Spleen (tissue), 11 donors: ENCODE measurements at regions not wholly inside any gene's neighbourhood (a gene's known extent, or its start where the extent isn't known, plus 50 kb on each side); places are given as distances from the start of the nearest gene placed in this dataset.

ENCODE experiments used
- DNase-seq: peaks from one replicate; pipeline ENCODE4 v3.0.0-alpha.2; 2020
- H3K27ac ChIP-seq, 8 donors: fragments of 200-600 bp; sonication (generic) in 7 of 8; 1 replicate in 4 of 8; 2 replicates in 4 of 8; pipeline versions ENCODE4 v1.5.0 to v1.8.0; 2016 to 2021; ENCODE audit warnings: inconsistent platforms in 4 of 8, mild to moderate bottlenecking in 4 of 8, moderate library complexity in 1 of 8
- H3K27me3 ChIP-seq, 7 donors: fragments of 200-600 bp; sonication (generic) in 6 of 7; replicated peaks in 1 of 7; 1 replicate in 4 of 7; 2 replicates in 3 of 7; pipeline versions ENCODE4 v1.5.0 to v1.8.0; 2016 to 2021; ENCODE audit warnings: inconsistent platforms in 3 of 7, mild to moderate bottlenecking in 1 of 7
- H3K36me3 ChIP-seq, 6 donors: fragments of 200-600 bp; sonication (generic) in 5 of 6; 1 replicate in 4 of 6; 2 replicates in 2 of 6; pipeline versions ENCODE4 v1.5.0 to v1.8.0; 2016 to 2021; ENCODE audit warnings: inconsistent platforms in 2 of 6
- H3K4me1 ChIP-seq, 6 donors: fragments of 200-600 bp; sonication (generic) in 5 of 6; 1 replicate in 3 of 6; 2 replicates in 3 of 6; pipeline versions ENCODE4 v1.5.0 to v1.8.0; 2016 to 2021; ENCODE audit warnings: inconsistent platforms in 3 of 6
- H3K4me3 ChIP-seq, 8 donors: fragments of 200-600 bp; sonication (generic) in 7 of 8; 1 replicate in 4 of 8; 2 replicates in 4 of 8; pipeline versions ENCODE4 v1.5.0 to v1.8.0; 2016 to 2021; ENCODE audit warnings: inconsistent platforms in 4 of 8, mild to moderate bottlenecking in 4 of 8, moderate library complexity in 2 of 8
- H3K9me3 ChIP-seq, 8 donors: fragments of 200-600 bp; sonication (generic) in 7 of 8; 1 replicate in 4 of 8; 2 replicates in 4 of 8; pipeline versions ENCODE4 v1.5.0 to v1.8.0; 2016 to 2021; ENCODE audit warnings: inconsistent platforms in 4 of 8
- CTCF ChIP-seq, 11 experiments: fragments of 200-600 bp in 7 of 11; fragments of 450-650 bp in 4 of 11; sonication (generic) in 4 of 11; IDR thresholded peaks in 8 of 11; conservative IDR thresholded peaks in 3 of 11; 1 replicate in 7 of 11; 2 replicates in 4 of 11; pipeline versions ENCODE4 v1.4.0 to v1.8.0; 2016 to 2021; ENCODE audit warnings: antibody characterized with exemption in 11 of 11, inconsistent platforms in 4 of 11, mild to moderate bottlenecking in 1 of 11
- POLR2A ChIP-seq, 3 donors: fragments of 450-650 bp; IDR thresholded peaks; one replicate each; pipeline ENCODE4 v1.5.1; 2017; ENCODE audit warnings: antibody characterized with exemption in 3 of 3, mild to moderate bottlenecking in 1 of 3
- POLR2AphosphoS5 ChIP-seq, 3 donors: sonication (generic); formaldehyde crosslinking; IDR thresholded peaks; one replicate each; pipeline ENCODE4 v1.5.1; 2017; ENCODE audit warnings: antibody characterized with exemption in 3 of 3
- WGBS, 5 donors: extraction: QIAGEN DNeasy Blood & Tissue Kit in 3 of 5; methylation state at CpG; one replicate each; pipeline versions ENCODE4 v1.1.5 to v1.1.7; 2013 to 2018; 5-methylcytosine and 5-hydroxymethylcytosine counted together
- intact Hi-C: fragments of 100-400 bp; cut with DNase I; formaldehyde crosslinking; loops from one replicate; pipeline ENCODE4 v1.15.0; 2023; ENCODE audit warnings: low total_unique reads
- donor health status: healthy with polysubstance abuse.
- donor health status: DM: no; HTN: no; CAD: no; lungs with moderate emphysema.
- donor health status: DM: no; HTN: no; CAD: no.
- donor health status: Bipolar disorder and iron deficiency.
- donor health status: healthy.
- donor health status: DM: no; HTN: no; CAD: no.
- donor health status: DM: yes; HTN: yes; CAD: no.

GRCh38 chr2:136182315-136182714 is 64.4 kb upstream of the CXCR4 start:
- intact Hi-C loops = no loop called here
- no peak overlapping the region for H3K27ac ChIP-seq
- H3K9me3 ChIP-seq = peaks cover 0 to 17% (median 11%) of the 10 kb centered on the region in 8 donors
- no peak for DNase-seq
- H3K27me3 ChIP-seq = no peaks in the 10 kb centered on the region
- no peaks in the 10 kb centered on the region for H3K4me1 ChIP-seq
- no peaks in the 10 kb centered on the region for H3K36me3 ChIP-seq
- H3K4me3 ChIP-seq = no peak overlapping the region
- no peak for TF ChIP-seq CTCF (IDR thresholded peaks at IDR 0.05 in 8 of 11, conservative IDR thresholded peaks at IDR 0.05 in 3 of 11)
- TF ChIP-seq POLR2AphosphoS5 (IDR thresholded peaks at IDR 0.05) = no peak
- TF ChIP-seq POLR2A (IDR thresholded peaks at IDR 0.05) = no peak

GRCh38 chr2:136179602-136179975 is 61.6 kb upstream of the CXCR4 start:
- intact Hi-C loops = no loop called here
- TF ChIP-seq CTCF (IDR thresholded peaks at IDR 0.05 in 8 of 11, conservative IDR thresholded peaks at IDR 0.05 in 3 of 11) (no peak), POLR2AphosphoS5 (IDR thresholded peaks at IDR 0.05) (no peak), POLR2A (IDR thresholded peaks at IDR 0.05) (no peak)

GRCh38 chr2:136178941-136179601 is 61.1 kb upstream of the CXCR4 start:
- Histone ChIP-seq H3K4me3 (no peak overlapping the region), H3K9me3 (peaks cover 0 to 16% (median 10%) of the 10 kb centered on the region in 8 donors), H3K27me3 (no peaks in the 10 kb centered on the region), H3K36me3 (no peaks in the 10 kb centered on the region), H3K4me1 (peaks cover 0 to 8% (median 0%) of the 10 kb centered on the region in 6 donors), H3K27ac (no peak overlapping the region)
- WGBS, 5 donors = 75 to 87% (median 81%) methylated on average over 3 of the region's 3 CpGs
- TF ChIP-seq CTCF (IDR thresholded peaks at IDR 0.05 in 8 of 11, conservative IDR thresholded peaks at IDR 0.05 in 3 of 11) (no peak), POLR2A (IDR thresholded peaks at IDR 0.05) (no peak), POLR2AphosphoS5 (IDR thresholded peaks at IDR 0.05) (no peak)
- no peak for DNase-seq
- intact Hi-C loops = no loop called here

More at GRCh38 chr2:136179602-136179975, 61.6 kb upstream of the CXCR4 start:
- no peak for DNase-seq
- Histone ChIP-seq H3K4me3 (no peak overlapping the region), H3K27me3 (no peaks in the 10 kb centered on the region), H3K36me3 (no peaks in the 10 kb centered on the region), H3K4me1 (peaks cover 0 to 8% (median 0%) of the 10 kb centered on the region in 6 donors), H3K9me3 (peaks cover 0 to 16% (median 10%) of the 10 kb centered on the region in 8 donors), H3K27ac (no peak overlapping the region)

GRCh38 chr2:136175868-136176267 is 57.9 kb upstream of the CXCR4 start:
- Histone ChIP-seq H3K36me3 (no peaks in the 10 kb centered on the region), H3K27ac (no peak overlapping the region), H3K4me3 (no peak overlapping the region), H3K27me3 (no peaks in the 10 kb centered on the region), H3K4me1 (peaks cover 0 to 8% (median 0%) of the 10 kb centered on the region in 6 donors), H3K9me3 (peaks cover 0 to 6% (median 4%) of the 10 kb centered on the region in 8 donors)
- DNase-seq = no peak
- no peak for TF ChIP-seq CTCF (IDR thresholded peaks at IDR 0.05 in 8 of 11, conservative IDR thresholded peaks at IDR 0.05 in 3 of 11)
- no peak for TF ChIP-seq POLR2A (IDR thresholded peaks at IDR 0.05)
- no peak for TF ChIP-seq POLR2AphosphoS5 (IDR thresholded peaks at IDR 0.05)
- intact Hi-C loops = no loop called here
